RPMI8226 (cell line): ENCODE measurements at regions not wholly inside any gene's neighbourhood (a gene's known extent, or its start where the extent isn't known, plus 50 kb on each side); places are given as distances from the start of the nearest gene placed in this dataset.

Source experiments
- DNase-seq: peaks from one replicate; pipeline ENCODE4 v3.0.0-alpha.2; 2015

GRCh38 chr4:19005211-19005610 lies 983.7 kb upstream of the LCORL start:
- DNase-seq = no peak

GRCh38 chr4:19002170-19002569 lies 980.6 kb upstream of the LCORL start:
- DNase-seq = no peak

GRCh38 chr4:18999595-18999994 lies 978.0 kb upstream of the LCORL start:
- no peak for DNase-seq

GRCh38 chr4:18981234-18981615 lies 959.7 kb upstream of the LCORL start:
- no peak for DNase-seq

GRCh38 chr4:18980516-18981233 lies 959.1 kb upstream of the LCORL start:
- peak; percentile 87 for DNase-seq

- no peak for DNase-seq
Measured at GRCh38 chr4:18976884-18977283, 955.3 kb upstream of the LCORL start.

GRCh38 chr4:18975916-18976808 lies 954.6 kb upstream of the LCORL start:
- DNase-seq = no peak

- DNase-seq = no peak
Measured at GRCh38 chr4:18973296-18973695, 951.7 kb upstream of the LCORL start.

- no peak for DNase-seq
Measured at GRCh38 chr4:18961879-18962278, 940.3 kb upstream of the LCORL start.

GRCh38 chr4:18961266-18961665 lies 939.7 kb upstream of the LCORL start:
- DNase-seq = no peak

GRCh38 chr4:18957716-18958115 lies 936.2 kb upstream of the LCORL start:
- DNase-seq = no peak

- no peak for DNase-seq
Measured at GRCh38 chr4:18954538-18954937, 933.0 kb upstream of the LCORL start.

GRCh38 chr4:18953613-18954012 lies 932.1 kb upstream of the LCORL start:
- no peak for DNase-seq

GRCh38 chr4:18945464-18945863 lies 923.9 kb upstream of the LCORL start:
- no peak for DNase-seq

GRCh38 chr4:18942874-18943273 lies 921.3 kb upstream of the LCORL start:
- no peak for DNase-seq

GRCh38 chr4:18938343-18939099 lies 917.0 kb upstream of the LCORL start:
- DNase-seq = no peak

- DNase-seq = no peak
Measured at GRCh38 chr4:18937746-18938145, 916.2 kb upstream of the LCORL start.

- DNase-seq = no peak
Measured at GRCh38 chr4:18937080-18937479, 915.5 kb upstream of the LCORL start.

- no peak for DNase-seq
Measured at GRCh38 chr4:18935659-18936345, 914.2 kb upstream of the LCORL start.

GRCh38 chr4:18934197-18934596 lies 912.6 kb upstream of the LCORL start:
- no peak for DNase-seq

- no peak for DNase-seq
Measured at GRCh38 chr4:18932730-18933339, 911.3 kb upstream of the LCORL start.

- DNase-seq = no peak
Measured at GRCh38 chr4:18931643-18932377, 910.3 kb upstream of the LCORL start.
